OCI-LY1 (cell line): ENCODE measurements at regions not wholly inside any gene's neighbourhood (a gene's known extent, or its start where the extent isn't known, plus 50 kb on each side); places are given as distances from the start of the nearest gene placed in this dataset.
A peak's percentile ranks its signal among the peaks of the same experiment; 100 is the strongest.

Experiments used
- CTCF ChIP-seq: fragments of 200-600 bp; sonication (generic), shearing (Covaris generic); IDR thresholded peaks from 2 replicates; pipeline ENCODE4 v1.5.1; 2017; ENCODE audit warnings: mild to moderate bottlenecking, antibody characterized with exemption, low read length, moderate library complexity, mixed read lengths
- EZH2 ChIP-seq: fragments of 200-600 bp; sonication (generic), shearing (Covaris generic); IDR thresholded peaks from 2 replicates; pipeline ENCODE4 v1.8.0; 2017; ENCODE audit warnings: borderline replicate concordance, mixed run types, mild to moderate bottlenecking, antibody characterized with exemption, low read length, moderate library complexity, mixed read lengths

- peak; percentile 50 for TF ChIP-seq CTCF
- TF ChIP-seq EZH2: no peak
Observed at GRCh38 chr20:24149881-24150307, 161.3 kb upstream of the GGTLC1 start.
